ENCODE measurements at regions not wholly inside any gene's neighbourhood (a gene's known extent, or its start where the extent isn't known, plus 50 kb on each side); places are given as distances from the start of the nearest gene placed in this dataset.

DNA sequence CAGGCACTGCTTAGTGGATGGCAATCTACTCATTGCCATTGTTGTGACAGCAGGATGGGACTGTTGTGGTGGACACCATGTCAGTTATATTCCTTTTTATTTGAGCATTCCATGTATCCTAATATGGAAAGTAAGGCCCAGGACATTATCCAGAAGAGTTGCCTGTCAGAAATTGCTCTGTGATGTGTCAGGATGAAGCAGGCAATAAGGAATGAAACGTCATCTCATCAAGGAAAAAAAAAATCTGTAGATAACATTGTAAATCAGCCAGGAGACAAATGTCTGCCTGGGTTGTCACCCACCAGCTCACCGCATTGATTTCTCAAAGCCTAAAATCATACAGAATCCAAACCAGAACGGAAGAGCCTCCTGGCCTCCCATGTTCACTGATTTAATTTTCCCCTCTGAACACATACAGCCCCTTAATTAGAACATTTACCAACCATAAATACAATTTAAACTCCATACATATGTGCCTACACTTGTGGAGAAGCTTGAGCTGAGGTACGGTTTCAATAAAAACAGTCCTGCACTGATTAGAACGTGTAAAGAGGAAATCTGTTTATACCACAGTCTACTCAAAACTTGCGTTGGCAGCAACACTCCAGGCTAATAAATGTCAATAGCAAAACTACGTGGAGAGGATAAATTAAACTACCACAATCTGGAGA lies 73.9 kb downstream of the FOXD1 start:
- DNase-seq (ENCODE audit: low spot score): peak; percentile 36
- FAIRE-seq: no peak

DNA sequence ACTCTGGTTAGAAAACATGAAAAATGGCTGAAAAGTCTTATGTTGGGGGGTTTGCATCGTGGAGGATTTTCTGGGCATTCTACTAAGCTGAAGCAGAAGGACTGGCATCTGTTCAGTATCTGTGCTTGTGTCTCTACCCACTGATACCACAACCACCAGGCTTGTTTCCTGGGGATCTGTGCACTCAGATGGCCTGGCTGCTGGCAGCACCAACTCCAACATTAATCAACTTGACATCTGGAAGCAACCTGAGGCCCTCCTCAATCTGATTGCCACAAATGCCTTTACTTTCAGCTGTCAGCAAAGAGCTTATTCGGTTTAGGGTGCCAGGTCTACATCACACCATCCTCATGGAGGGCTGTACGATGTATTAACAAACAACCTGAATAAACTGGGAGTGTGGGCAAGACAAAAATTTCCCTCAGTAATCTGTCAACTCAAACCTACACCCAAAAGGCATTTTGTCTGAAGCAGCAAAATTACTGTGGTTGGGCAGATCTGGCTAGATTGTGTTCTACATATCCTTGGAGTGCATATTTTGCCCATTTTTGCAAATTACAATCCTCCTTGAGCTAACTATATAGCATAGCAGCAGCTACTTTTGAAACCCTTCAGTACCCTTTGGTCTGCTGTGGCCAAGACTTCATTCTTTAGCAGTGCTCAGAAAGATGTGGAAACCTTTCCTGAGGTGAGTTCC lies 74.6 kb downstream of the FOXD1 start:
- DNase-seq (ENCODE audit: low spot score) (no peak), FAIRE-seq (peak; percentile 63)

DNA sequence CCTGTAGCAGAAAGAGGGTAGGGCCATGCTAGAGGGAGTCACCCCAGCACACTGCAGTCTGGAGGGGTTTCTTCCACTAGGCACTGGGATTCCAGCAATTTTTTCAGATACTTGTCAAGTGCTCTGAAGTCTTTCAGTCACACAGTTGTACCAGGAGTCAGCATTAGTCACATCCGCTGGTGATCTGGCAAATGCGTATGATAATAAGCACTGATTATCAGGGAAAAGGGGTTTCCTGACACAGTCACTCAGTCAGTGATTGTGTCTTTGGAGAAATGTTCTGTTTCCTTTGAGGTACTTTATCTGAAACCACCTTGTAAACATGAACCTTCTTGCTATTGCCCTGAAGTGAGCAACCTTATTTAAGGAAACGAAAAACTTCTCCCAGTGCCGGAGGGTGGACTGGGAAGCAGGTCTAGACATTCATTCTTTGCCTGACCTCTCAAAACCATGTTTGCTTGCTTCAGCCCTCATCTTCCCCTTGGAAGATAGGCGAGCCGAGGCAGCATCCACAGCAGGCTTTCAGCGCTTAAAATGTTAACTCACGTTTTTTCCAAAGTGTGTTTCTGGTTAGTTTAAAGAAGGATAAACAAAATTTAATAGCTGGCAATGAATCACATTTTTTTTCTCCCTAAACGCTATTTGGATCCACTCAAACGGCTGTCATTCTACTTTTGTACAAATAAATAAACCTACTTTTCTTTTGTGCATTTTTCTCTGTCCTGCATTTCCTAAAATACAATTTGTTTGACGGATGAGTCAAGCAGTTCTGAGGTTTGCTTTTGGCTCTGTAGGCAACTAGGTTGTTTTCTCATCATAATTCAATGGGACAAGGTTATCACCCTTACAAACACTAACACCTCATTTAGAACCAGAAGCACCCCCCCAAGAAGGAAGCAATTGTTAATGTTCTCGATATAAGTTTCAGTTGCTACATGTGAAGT lies 77.7 kb downstream of the FOXD1 start:
- FAIRE-seq (no peak), DNase-seq (ENCODE audit: low spot score) (peak; percentile 84)

DNA sequence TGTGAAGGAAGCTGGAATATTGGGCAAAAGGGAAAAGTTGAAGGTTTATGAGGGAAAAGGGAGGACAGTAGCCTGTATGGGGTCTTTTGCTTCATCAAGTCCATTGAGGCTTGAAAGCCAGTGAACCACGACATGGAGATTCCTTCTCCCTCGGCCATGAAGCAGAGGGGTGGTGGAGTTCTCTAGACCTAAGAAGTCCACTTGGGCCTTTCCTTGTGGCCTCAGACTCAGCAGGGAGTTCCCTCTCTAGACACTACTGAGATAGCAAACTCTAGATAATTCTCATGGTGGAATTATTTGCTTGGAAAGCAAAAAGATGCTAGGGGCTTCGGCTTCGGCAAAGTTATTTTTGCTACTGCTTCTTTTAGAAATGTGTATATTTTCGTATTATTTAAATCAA lies 78.5 kb downstream of the FOXD1 start:
- FAIRE-seq (no peak), DNase-seq (ENCODE audit: low spot score) (no peak)

DNA sequence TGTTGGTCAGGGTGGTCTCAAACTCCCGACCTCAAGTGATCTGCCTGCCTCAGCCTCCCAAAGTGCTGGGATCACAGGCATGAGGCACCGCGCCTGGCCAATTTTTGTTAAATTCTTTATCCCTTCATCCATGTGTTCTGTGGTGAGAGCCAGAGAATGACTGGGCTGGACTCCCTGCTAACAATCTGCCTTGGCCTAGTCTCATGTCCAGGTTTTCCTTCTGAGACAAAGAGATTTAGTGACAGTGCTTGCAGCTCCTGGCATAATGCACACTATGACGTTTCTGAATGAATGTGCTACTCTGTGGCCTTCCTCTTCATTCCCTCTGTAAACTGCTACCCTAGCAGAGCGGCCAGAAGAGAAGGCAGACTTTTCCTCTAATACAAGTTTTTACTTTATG lies 79.3 kb downstream of the FOXD1 start:
- FAIRE-seq (no peak), DNase-seq (ENCODE audit: low spot score) (no peak)

- FAIRE-seq (no peak), DNase-seq (ENCODE audit: low spot score) (no peak)
Measured at GRCh38 chr5:73367650-73368049, 80.9 kb downstream of the FOXD1 start.

- peak; percentile 69 for FAIRE-seq
- no peak for DNase-seq (ENCODE audit: low spot score)
Measured at GRCh38 chr5:73365990-73366667, 82.4 kb downstream of the FOXD1 start.

GRCh38 chr5:73365301-73365853 lies 83.2 kb downstream of the FOXD1 start:
- DNase-seq (ENCODE audit: low spot score) (peak; percentile 44), FAIRE-seq (peak; percentile 13)

DNA sequence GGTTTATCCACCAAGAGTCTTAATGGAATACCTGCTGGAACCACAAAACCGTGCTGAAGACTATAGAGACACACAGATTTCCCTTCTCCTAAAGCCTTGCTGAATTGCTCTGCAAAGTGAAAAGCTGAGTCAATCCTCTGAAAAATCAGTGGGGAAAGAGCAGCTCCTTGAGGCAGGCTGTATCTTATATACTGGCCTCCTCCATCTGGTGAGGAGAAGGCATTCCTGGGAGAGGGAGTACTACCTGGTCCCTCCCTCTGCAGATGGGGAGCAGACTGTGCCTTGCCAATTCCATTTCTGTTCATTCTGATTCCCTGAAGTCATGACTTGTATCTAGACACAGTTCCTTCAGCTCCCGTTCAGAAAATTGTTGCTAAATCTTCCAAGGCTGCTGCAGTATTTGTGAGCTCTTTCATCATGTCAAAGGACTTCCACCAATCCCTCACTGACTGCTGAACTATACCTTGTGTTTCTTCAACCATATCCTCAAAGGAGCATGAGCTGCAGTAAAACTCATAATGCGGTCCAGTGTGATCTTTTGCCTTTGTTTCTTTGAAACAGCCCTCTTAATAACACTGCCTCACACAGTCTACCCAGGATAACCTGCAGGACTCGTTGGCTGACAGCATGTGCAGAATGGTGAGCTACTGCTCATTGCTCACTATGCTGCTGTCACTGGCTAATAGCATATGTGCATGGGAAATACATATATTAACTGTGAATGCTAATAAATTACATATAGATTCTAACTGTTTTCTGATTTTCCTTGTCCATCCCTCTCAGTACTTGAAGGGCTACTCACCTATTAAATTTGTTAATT lies 84.5 kb downstream of the FOXD1 start:
- FAIRE-seq: no peak
- DNase-seq (ENCODE audit: low spot score): peak; percentile 21

- FAIRE-seq (no peak), DNase-seq (ENCODE audit: low spot score) (no peak)
Measured at GRCh38 chr5:73359395-73359794, 89.2 kb downstream of the FOXD1 start.

GRCh38 chr5:73358366-73358765 lies 90.2 kb downstream of the FOXD1 start:
- no peak for DNase-seq (ENCODE audit: low spot score)
- no peak for FAIRE-seq

GRCh38 chr5:73357576-73357975 lies 91.0 kb downstream of the FOXD1 start:
- no peak for FAIRE-seq
- no peak for DNase-seq (ENCODE audit: low spot score)

- FAIRE-seq (no peak), DNase-seq (ENCODE audit: low spot score) (no peak)
Measured at GRCh38 chr5:73355108-73355507, 93.5 kb downstream of the FOXD1 start.

DNA sequence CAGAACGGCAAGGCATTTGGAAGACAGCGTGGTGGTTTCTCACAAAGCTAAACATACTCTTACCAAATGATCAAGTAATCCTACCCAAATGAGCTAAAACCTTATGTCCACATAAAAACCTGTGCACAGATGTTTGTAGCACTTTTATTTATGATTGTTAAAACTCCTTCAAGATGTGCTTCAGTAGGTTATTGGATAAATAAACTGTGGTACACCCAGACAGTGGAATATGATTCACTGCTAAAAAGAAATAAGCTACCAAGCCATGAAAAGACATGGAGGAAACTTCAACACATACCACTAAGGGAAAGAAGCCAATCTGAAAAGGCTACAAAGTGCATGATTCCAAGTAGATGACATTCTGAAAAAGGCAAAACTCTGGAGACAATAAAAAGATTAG lies 94.2 kb downstream of the FOXD1 start:
- DNase-seq (ENCODE audit: low spot score): no peak
- no peak for FAIRE-seq

DNA sequence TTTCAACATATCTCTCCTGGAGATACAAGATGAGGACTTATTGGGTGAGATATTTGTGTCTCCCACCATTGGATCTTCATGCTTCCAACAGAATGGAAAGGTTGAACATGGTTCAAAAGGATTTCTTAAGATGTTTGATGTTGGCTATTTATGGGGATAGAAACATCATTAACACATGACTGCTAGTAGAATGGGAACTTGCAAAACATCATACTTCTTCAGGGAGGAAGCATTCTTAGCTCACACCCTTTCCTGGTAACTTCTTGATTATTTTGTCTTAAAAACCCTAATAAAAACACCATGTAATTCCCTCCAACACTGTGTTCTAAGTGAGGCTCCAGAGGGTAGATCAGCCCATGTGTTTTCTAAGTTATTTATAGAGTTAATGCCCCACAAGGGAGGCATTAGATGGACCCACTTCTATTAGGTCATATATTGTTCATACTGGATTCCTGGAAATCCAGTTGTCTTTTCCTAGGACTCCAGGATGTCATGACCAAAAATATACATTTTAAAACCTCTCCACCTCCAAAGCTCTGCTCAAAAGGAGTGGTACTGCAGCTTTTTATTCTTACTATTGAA lies 95.8 kb downstream of the FOXD1 start:
- DNase-seq (ENCODE audit: low spot score) (no peak), FAIRE-seq (no peak)

- FAIRE-seq: no peak
- DNase-seq (ENCODE audit: low spot score): no peak
Measured at GRCh38 chr5:73352243-73352642, 96.3 kb downstream of the FOXD1 start.

- no peak for DNase-seq (ENCODE audit: low spot score)
- no peak for FAIRE-seq
Measured at GRCh38 chr5:73351593-73351992, 97.0 kb downstream of the FOXD1 start.

GRCh38 chr5:73346878-73347408 lies 101.6 kb downstream of the FOXD1 start:
- DNase-seq (ENCODE audit: low spot score) (no peak), FAIRE-seq (no peak)

- DNase-seq (ENCODE audit: low spot score) (no peak), FAIRE-seq (no peak)
Measured at GRCh38 chr5:73344835-73345234, 103.7 kb downstream of the FOXD1 start.

GRCh38 chr5:73339711-73340110 lies 108.9 kb downstream of the FOXD1 start:
- no peak for FAIRE-seq
- no peak for DNase-seq (ENCODE audit: low spot score)
